Mesenteric fat pad (tissue), 1 donor: ENCODE measurements at regions not wholly inside any gene's neighbourhood (a gene's known extent, or its start where the extent isn't known, plus 50 kb on each side); places are given as distances from the start of the nearest gene placed in this dataset.
"Not testable (repeated sequence)": the region's sequence is repeated elsewhere in the genome, so short reads cannot be mapped to it uniquely, and the experiment has no call there.

Experiments
- DNase-seq: peaks from one replicate; pipeline ENCODE4 v3.0.0-alpha.2; 2020; ENCODE audit warnings: low spot score
- donor health status: DM: yes; HTN: yes; CAD: no.

- DNase-seq: no peak
Measured at GRCh38 chr13:90689111-90689510, 658.4 kb upstream of the MIR17HG start.

- DNase-seq: no peak
Measured at GRCh38 chr13:90690458-90691080, 656.9 kb upstream of the MIR17HG start.

- DNase-seq: no peak
Measured at GRCh38 chr13:90696254-90696653, 651.2 kb upstream of the MIR17HG start.

- DNase-seq: no peak
Measured at GRCh38 chr13:90696656-90697055, 650.8 kb upstream of the MIR17HG start.

GRCh38 chr13:90700340-90700739, 647.1 kb upstream of the MIR17HG start:
- no peak for DNase-seq

- DNase-seq: no peak
Measured at GRCh38 chr13:90701264-90701663, 646.2 kb upstream of the MIR17HG start.

- no peak for DNase-seq
Measured at GRCh38 chr13:90702050-90702449, 645.4 kb upstream of the MIR17HG start.

- DNase-seq: no peak
Measured at GRCh38 chr13:90706631-90707030, 640.9 kb upstream of the MIR17HG start.

- no peak for DNase-seq
Measured at GRCh38 chr13:90708128-90708527, 639.4 kb upstream of the MIR17HG start.

GRCh38 chr13:90709319-90709718, 638.2 kb upstream of the MIR17HG start:
- DNase-seq: no peak

GRCh38 chr13:90710164-90710759, 637.2 kb upstream of the MIR17HG start:
- DNase-seq: no peak

- DNase-seq: no peak
Measured at GRCh38 chr13:90713441-90714133, 633.9 kb upstream of the MIR17HG start.

GRCh38 chr13:90715485-90715884, 632.0 kb upstream of the MIR17HG start:
- DNase-seq: no peak

GRCh38 chr13:90717451-90717936, 630.0 kb upstream of the MIR17HG start:
- no peak for DNase-seq

GRCh38 chr13:90719461-90719860, 628.0 kb upstream of the MIR17HG start:
- DNase-seq: no peak

GRCh38 chr13:90721937-90722336, 625.5 kb upstream of the MIR17HG start:
- no peak for DNase-seq

- no peak for DNase-seq
Measured at GRCh38 chr13:90723381-90723780, 624.1 kb upstream of the MIR17HG start.

- DNase-seq: no peak
Measured at GRCh38 chr13:90726375-90726774, 621.1 kb upstream of the MIR17HG start.

- DNase-seq: no peak
Measured at GRCh38 chr13:90732049-90732448, 615.4 kb upstream of the MIR17HG start.

- not testable (repeated sequence) for DNase-seq
Measured at GRCh38 chr13:90734497-90734896, 613.0 kb upstream of the MIR17HG start.

GRCh38 chr13:90738881-90739280, 608.6 kb upstream of the MIR17HG start:
- no peak for DNase-seq

- DNase-seq: no peak
Measured at GRCh38 chr13:90740099-90740498, 607.4 kb upstream of the MIR17HG start.

GRCh38 chr13:90742381-90742780, 605.1 kb upstream of the MIR17HG start:
- no peak for DNase-seq
